DOHH2 (cell line): ENCODE measurements at regions not wholly inside any gene's neighbourhood (a gene's known extent, or its start where the extent isn't known, plus 50 kb on each side); places are given as distances from the start of the nearest gene placed in this dataset.

Source experiments
- H3F3A ChIP-seq: fragments of 200-600 bp; sonication (generic), shearing (Covaris generic); 2 replicates; pipeline ENCODE4 v1.6.0; 2016; ENCODE audit warnings: antibody characterized with exemption, mild to moderate bottlenecking; ENCODE audit not compliant: control insufficient read depth, insufficient read depth
- H3K27ac ChIP-seq: fragments of 200-600 bp; sonication (generic); 2 replicates; pipeline ENCODE4 v1.5.1; 2014; ENCODE audit warnings: low read depth, mild to moderate bottlenecking, low read length, moderate library complexity
- H3K27me3 ChIP-seq: fragments of 200-600 bp; sonication (generic); 2 replicates; pipeline ENCODE4 v1.6.1; 2014; ENCODE audit warnings: mild to moderate bottlenecking, low read length, mixed read lengths; ENCODE audit not compliant: control insufficient read depth
- H3K36me3 ChIP-seq: fragments of 200-600 bp; sonication (generic); 2 replicates; pipeline ENCODE4 v1.6.1; 2014; ENCODE audit warnings: mild to moderate bottlenecking, low read length, moderate library complexity, mixed read lengths; ENCODE audit not compliant: control insufficient read depth
- H3K4me1 ChIP-seq: fragments of 200-600 bp; sonication (generic); 2 replicates; pipeline ENCODE4 v1.6.1; 2014; ENCODE audit warnings: mild to moderate bottlenecking, low read length, mixed read lengths; ENCODE audit not compliant: control insufficient read depth
- H3K4me2 ChIP-seq: fragments of 200-600 bp; sonication (generic); 2 replicates; pipeline ENCODE4 v1.6.0; 2014; ENCODE audit warnings: mild to moderate bottlenecking, low read length, moderate library complexity
- H3K4me3 ChIP-seq: fragments of 200-600 bp; sonication (generic); 2 replicates; pipeline ENCODE4 v1.5.1; 2014; ENCODE audit warnings: mild to moderate bottlenecking, low read length, mixed read lengths
- H3K79me2 ChIP-seq: fragments of 200-600 bp; sonication (generic); 2 replicates; pipeline ENCODE4 v1.6.1; 2014; ENCODE audit warnings: mild to moderate bottlenecking, low read length, mixed read lengths; ENCODE audit not compliant: control insufficient read depth
- H3K9me2 ChIP-seq: fragments of 200-600 bp; sonication (generic); replicated peaks from 2 replicates; pipeline ENCODE4 v1.6.1; 2014; ENCODE audit warnings: mild to moderate bottlenecking, low read length, mixed read lengths; ENCODE audit not compliant: control insufficient read depth
- H3K9me3 ChIP-seq: fragments of 200-600 bp; sonication (generic); 2 replicates; pipeline ENCODE4 v1.6.1; 2014; ENCODE audit warnings: antibody characterized with exemption, low read length, mixed read lengths; ENCODE audit not compliant: control insufficient read depth, insufficient read depth
- H4K20me1 ChIP-seq: fragments of 200-600 bp; sonication (generic); 2 replicates; pipeline ENCODE4 v1.6.0; 2014; ENCODE audit warnings: low read depth, mild to moderate bottlenecking, antibody characterized with exemption, low read length, moderate library complexity; ENCODE audit not compliant: control insufficient read depth, insufficient read depth
- EZH2phosphoT487 ChIP-seq: fragments of 200-600 bp; sonication (generic); IDR thresholded peaks from 2 replicates; pipeline ENCODE4 v1.6.1; 2017; ENCODE audit warnings: borderline replicate concordance, mild to moderate bottlenecking, antibody characterized with exemption, low read length, moderate library complexity, mixed read lengths
- TF ChIP-seq, protein P1 (sequence below): fragments of 200-600 bp; sonication (generic); IDR thresholded peaks from one replicate; pipeline ENCODE4 v1.5.1; 2014; ENCODE audit warnings: antibody characterized with exemption, mild to moderate bottlenecking, low read depth, low read length; ENCODE audit not compliant: poor library complexity, severe bottlenecking

DNA sequence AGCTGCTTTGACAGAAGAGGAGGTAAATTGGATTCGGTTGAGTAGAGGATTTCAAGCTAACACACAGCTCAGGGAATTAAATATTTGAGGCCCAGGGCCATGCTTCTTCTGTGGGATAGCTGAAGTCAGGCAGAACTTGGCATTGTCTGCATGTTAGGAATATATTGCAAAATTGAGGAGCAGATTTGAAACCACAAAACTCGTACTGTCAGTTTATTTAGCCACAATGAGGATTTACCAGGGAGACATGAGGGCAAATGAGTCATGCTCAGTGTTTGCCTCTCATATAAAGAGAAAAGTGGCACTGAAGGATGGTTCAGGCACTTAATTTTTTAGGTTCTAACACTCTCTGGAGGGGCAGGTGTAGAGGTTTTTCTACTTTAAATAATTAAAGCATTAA lies 83.0 kb upstream of the PRLR start:
- Histone ChIP-seq H3K27me3 (no peaks in the 10 kb centered on the region), H3K9me3 (peaks cover 3% of the 10 kb centered on the region; the same call in 1 of the 2 replicates), H3K27ac (no peak overlapping the region), H3K4me1 (no peaks in the 10 kb centered on the region), H4K20me1 (no peaks in the 10 kb centered on the region), H3F3A (no peaks in the 10 kb centered on the region), H3K9me2 (no peaks in the 10 kb centered on the region), H3K4me3 (no peak overlapping the region), H3K79me2 (no peaks in the 10 kb centered on the region), H3K36me3 (no peaks in the 10 kb centered on the region), H3K4me2 (no peak overlapping the region)
- TF ChIP-seq, protein P1, sequence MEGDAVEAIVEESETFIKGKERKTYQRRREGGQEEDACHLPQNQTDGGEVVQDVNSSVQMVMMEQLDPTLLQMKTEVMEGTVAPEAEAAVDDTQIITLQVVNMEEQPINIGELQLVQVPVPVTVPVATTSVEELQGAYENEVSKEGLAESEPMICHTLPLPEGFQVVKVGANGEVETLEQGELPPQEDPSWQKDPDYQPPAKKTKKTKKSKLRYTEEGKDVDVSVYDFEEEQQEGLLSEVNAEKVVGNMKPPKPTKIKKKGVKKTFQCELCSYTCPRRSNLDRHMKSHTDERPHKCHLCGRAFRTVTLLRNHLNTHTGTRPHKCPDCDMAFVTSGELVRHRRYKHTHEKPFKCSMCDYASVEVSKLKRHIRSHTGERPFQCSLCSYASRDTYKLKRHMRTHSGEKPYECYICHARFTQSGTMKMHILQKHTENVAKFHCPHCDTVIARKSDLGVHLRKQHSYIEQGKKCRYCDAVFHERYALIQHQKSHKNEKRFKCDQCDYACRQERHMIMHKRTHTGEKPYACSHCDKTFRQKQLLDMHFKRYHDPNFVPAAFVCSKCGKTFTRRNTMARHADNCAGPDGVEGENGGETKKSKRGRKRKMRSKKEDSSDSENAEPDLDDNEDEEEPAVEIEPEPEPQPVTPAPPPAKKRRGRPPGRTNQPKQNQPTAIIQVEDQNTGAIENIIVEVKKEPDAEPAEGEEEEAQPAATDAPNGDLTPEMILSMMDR: no peak
- TF ChIP-seq EZH2phosphoT487: no peak

DNA sequence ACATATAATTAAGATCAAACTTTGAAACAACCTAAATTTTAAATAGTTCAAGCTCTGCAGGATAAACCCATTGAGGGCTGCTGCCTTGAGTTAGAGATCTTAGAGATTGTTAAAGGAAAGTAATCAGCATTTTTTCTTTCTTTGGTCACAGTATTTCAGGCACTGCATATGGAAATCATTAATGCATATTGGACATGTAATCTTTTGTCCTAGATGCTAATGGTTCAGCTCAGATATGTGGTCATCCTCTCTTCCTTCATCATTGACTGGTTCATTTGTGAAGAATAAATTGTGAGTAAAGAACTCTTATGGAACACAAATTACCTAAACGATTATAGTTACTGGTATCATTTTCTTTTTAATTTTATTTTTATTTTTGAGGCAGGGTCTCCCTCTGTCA lies 82.0 kb upstream of the PRLR start:
- H3K4me3 ChIP-seq: no peak overlapping the region
- TF ChIP-seq EZH2phosphoT487: no peak
- TF ChIP-seq, protein P1: no peak
- no peaks in the 10 kb centered on the region for H3K9me3 ChIP-seq
- H3K79me2 ChIP-seq: no peaks in the 10 kb centered on the region
- no peaks in the 10 kb centered on the region for H3K9me2 ChIP-seq
- no peaks in the 10 kb centered on the region for H3K27me3 ChIP-seq
- H3K36me3 ChIP-seq: no peaks in the 10 kb centered on the region
- no peak overlapping the region for H3K27ac ChIP-seq
- H4K20me1 ChIP-seq: no peaks in the 10 kb centered on the region
- no peak overlapping the region for H3K4me2 ChIP-seq
- no peaks in the 10 kb centered on the region for H3K4me1 ChIP-seq
- H3F3A ChIP-seq: no peaks in the 10 kb centered on the region

DNA sequence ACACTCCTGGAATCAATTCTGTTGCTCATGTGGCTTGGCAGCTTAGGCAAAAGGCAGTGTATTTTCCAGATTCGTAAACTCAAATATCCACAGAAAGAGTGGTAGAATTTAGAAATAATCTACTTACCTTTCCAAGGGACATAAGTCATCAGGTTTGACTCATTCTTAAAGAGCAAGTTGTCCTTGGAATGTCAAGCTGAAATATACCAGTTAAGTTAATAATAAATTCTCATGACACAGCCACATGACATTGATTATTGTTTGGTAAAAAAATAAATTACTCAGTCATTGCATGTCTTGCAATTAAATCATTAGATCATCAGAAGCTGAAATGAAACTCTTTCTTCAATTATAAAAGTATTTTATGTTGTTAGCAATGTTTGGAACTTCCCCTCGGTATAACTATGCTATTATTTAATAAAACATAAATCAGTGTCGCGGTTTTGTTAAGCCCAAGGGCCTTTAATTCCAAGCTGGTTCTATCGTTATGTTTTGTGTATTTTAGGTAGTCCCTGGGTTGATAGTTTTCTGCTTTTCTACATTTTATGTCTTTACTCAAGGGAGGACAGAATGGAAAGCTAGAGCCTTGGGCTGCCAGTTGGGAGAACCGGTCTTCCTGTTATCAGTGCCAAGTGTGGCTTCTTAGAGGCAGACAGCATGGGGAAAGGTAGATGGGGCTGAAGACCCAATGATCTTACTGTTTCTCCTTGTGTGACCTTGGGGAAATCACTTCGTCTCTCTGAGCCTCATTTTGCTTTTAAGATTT lies 79.3 kb upstream of the PRLR start:
- H3F3A ChIP-seq: no peaks in the 10 kb centered on the region
- H3K4me1 ChIP-seq: no peaks in the 10 kb centered on the region
- TF ChIP-seq EZH2phosphoT487: no peak
- TF ChIP-seq, protein P1: no peak
- H3K4me3 ChIP-seq: no peak overlapping the region
- H3K79me2 ChIP-seq: no peaks in the 10 kb centered on the region
- H3K27ac ChIP-seq: no peak overlapping the region
- H3K27me3 ChIP-seq: no peaks in the 10 kb centered on the region
- no peak overlapping the region for H3K4me2 ChIP-seq
- no peaks in the 10 kb centered on the region for H3K9me3 ChIP-seq
- no peaks in the 10 kb centered on the region for H4K20me1 ChIP-seq
- H3K9me2 ChIP-seq: no peaks in the 10 kb centered on the region
- H3K36me3 ChIP-seq: no peaks in the 10 kb centered on the region
